ENCODE measurements at regions not wholly inside any gene's neighbourhood (a gene's known extent, or its start where the extent isn't known, plus 50 kb on each side); places are given as distances from the start of the nearest gene placed in this dataset.

- DNase-seq (ENCODE audit: low read depth): no peak
These were observed 58.4 kb downstream of the SLC25A47 start for GRCh38 chr14:100381395-100382105.

GRCh38 chr14:100382106-100382455 lies 58.9 kb downstream of the SLC25A47 start:
- DNase-seq (ENCODE audit: low read depth): no peak

- DNase-seq (ENCODE audit: low read depth): no peak
These were observed 60.6 kb downstream of the SLC25A47 start for GRCh38 chr14:100383727-100384158.

- DNase-seq (ENCODE audit: low read depth): no peak
These were observed 61.1 kb downstream of the SLC25A47 start for GRCh38 chr14:100384277-100384676.

- DNase-seq (ENCODE audit: low read depth): no peak
These were observed 62.0 kb downstream of the SLC25A47 start for GRCh38 chr14:100384819-100385813.

GRCh38 chr14:100386121-100386520 lies 63.0 kb downstream of the SLC25A47 start:
- DNase-seq (ENCODE audit: low read depth): no peak

- no peak for DNase-seq (ENCODE audit: low read depth)
These were observed 63.7 kb downstream of the SLC25A47 start for GRCh38 chr14:100386846-100387245.

GRCh38 chr14:100387450-100387849 lies 64.3 kb downstream of the SLC25A47 start:
- DNase-seq (ENCODE audit: low read depth): no peak

GRCh38 chr14:100388103-100389054 lies 65.2 kb downstream of the SLC25A47 start:
- no peak for DNase-seq (ENCODE audit: low read depth)

- DNase-seq (ENCODE audit: low read depth): no peak
These were observed 66.5 kb downstream of the SLC25A47 start for GRCh38 chr14:100389497-100390104.

GRCh38 chr14:100391173-100391572 lies 68.0 kb downstream of the SLC25A47 start:
- no peak for DNase-seq (ENCODE audit: low read depth)

GRCh38 chr14:100391724-100392123 lies 68.6 kb downstream of the SLC25A47 start:
- DNase-seq (ENCODE audit: low read depth): no peak

- DNase-seq (ENCODE audit: low read depth): no peak
These were observed 69.2 kb downstream of the SLC25A47 start for GRCh38 chr14:100392356-100392755.

- no peak for DNase-seq (ENCODE audit: low read depth)
These were observed 70.2 kb downstream of the SLC25A47 start for GRCh38 chr14:100393362-100393761.

- DNase-seq (ENCODE audit: low read depth): no peak
These were observed 71.0 kb downstream of the SLC25A47 start for GRCh38 chr14:100393906-100394732.

- DNase-seq (ENCODE audit: low read depth): no peak
These were observed 71.9 kb downstream of the SLC25A47 start for GRCh38 chr14:100394886-100395672.

- DNase-seq (ENCODE audit: low read depth): no peak
These were observed 73.2 kb downstream of the SLC25A47 start for GRCh38 chr14:100396266-100396795.

GRCh38 chr14:100397005-100397404 lies 73.9 kb downstream of the SLC25A47 start:
- DNase-seq (ENCODE audit: low read depth): no peak

GRCh38 chr14:100398044-100398443 lies 74.9 kb downstream of the SLC25A47 start:
- no peak for DNase-seq (ENCODE audit: low read depth)

All from GM04504 (cell line).